ENCODE measurements at regions not wholly inside any gene's neighbourhood (a gene's known extent, or its start where the extent isn't known, plus 50 kb on each side); places are given as distances from the start of the nearest gene placed in this dataset.

DNA sequence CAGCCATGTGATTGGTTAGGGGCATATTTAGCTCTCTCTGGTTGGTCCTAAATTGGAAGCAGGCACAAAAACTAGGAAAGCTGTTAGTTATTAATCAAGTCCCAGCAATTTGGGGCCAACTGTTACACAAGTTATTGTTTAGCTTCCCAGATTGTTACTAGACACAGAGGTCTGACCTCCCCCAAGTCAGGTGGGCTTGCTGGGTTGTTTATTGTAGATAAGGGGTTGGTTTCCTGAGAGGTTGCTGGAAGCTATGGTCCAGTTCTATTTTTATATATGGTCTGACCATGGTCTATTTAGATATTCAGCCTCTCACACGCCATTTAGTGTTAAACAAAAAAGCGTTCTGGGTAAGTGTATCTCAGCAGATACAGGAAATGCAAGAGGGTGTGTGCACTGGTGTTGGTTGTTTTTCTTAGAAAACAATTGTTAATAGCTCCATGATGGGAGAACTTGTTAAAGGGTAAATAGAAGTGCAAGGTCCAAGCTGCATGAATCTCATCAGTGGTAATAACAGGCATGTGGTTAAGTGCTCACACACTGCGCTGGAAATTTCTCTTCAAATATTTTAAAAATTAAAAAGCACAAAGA, 150.0 kb downstream of the RAP2A start:
- TF ChIP-seq ZNF274 (IDR thresholded peaks at IDR 0.05; ENCODE audit: borderline replicate concordance, extremely low read depth, low read length) (no peak), TAF1 (IDR thresholded peaks at IDR 0.05; ENCODE audit: low read depth, low read length) (no peak), TEAD4 (IDR thresholded peaks at IDR 0.05; ENCODE audit: low read depth, low read length) (no peak), ASH2L (IDR thresholded peaks at IDR 0.05; ENCODE audit: low read length) (no peak), RAD21 (IDR thresholded peaks at IDR 0.05 in 1 of 2, conservative IDR thresholded peaks at IDR 0.05 in 1 of 2; ENCODE audit: low read depth in 2 of 2, low read length in 2 of 2) (no peak), SIX5 (IDR thresholded peaks at IDR 0.05; ENCODE audit: low read depth, low read length) (no peak), SP1 (IDR thresholded peaks at IDR 0.05; ENCODE audit: low read depth, low read length) (no peak), CEBPB (IDR thresholded peaks at IDR 0.05; ENCODE audit: low read depth, low read length) (no peak), PHF8 (conservative IDR thresholded peaks at IDR 0.05; ENCODE audit: low read depth, low read length) (no peak)
- TF ChIP-seq, protein P1, sequence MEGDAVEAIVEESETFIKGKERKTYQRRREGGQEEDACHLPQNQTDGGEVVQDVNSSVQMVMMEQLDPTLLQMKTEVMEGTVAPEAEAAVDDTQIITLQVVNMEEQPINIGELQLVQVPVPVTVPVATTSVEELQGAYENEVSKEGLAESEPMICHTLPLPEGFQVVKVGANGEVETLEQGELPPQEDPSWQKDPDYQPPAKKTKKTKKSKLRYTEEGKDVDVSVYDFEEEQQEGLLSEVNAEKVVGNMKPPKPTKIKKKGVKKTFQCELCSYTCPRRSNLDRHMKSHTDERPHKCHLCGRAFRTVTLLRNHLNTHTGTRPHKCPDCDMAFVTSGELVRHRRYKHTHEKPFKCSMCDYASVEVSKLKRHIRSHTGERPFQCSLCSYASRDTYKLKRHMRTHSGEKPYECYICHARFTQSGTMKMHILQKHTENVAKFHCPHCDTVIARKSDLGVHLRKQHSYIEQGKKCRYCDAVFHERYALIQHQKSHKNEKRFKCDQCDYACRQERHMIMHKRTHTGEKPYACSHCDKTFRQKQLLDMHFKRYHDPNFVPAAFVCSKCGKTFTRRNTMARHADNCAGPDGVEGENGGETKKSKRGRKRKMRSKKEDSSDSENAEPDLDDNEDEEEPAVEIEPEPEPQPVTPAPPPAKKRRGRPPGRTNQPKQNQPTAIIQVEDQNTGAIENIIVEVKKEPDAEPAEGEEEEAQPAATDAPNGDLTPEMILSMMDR (IDR thresholded peaks at IDR 0.05; ENCODE audit: control extremely low read depth in 1 of 3, insufficient read depth in 1 of 3, low read depth in 1 of 3, low read length in 3 of 3): no peak
